ENCODE measurements at regions not wholly inside any gene's neighbourhood (a gene's known extent, or its start where the extent isn't known, plus 50 kb on each side); places are given as distances from the start of the nearest gene placed in this dataset.

DNA sequence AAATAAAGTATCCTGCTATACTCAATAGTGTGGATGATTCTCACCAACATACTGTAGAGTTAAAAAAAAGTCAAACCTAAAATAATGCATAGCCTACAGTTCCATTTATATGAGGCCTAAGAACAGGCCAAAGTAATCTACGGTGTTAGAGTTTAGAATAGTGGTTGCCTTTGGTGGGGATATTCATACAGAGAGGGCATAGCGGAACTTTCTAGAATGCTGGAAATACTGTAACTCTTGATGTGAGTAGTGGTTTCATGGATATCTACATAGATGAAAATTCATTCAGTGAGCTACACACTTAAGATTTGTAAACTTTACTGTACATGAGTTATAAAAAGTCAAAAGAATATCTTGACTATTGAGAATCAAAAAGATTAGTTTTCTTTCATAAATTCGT is 349.9 kb upstream of the NFE2L3 start:
- DNase-seq (ENCODE audit: insufficient read length): no peak
- FAIRE-seq: no peak
- no peak for TF ChIP-seq POLR2AphosphoS5 (IDR thresholded peaks at IDR 0.05; ENCODE audit: low read depth, low read length)
- no peak for TF ChIP-seq POLR2A (IDR thresholded peaks at IDR 0.05; ENCODE audit: low read depth, low read length)
- no peak for TF ChIP-seq TAF1 (IDR thresholded peaks at IDR 0.05; ENCODE audit: borderline replicate concordance, low read depth, low read length)

DNA sequence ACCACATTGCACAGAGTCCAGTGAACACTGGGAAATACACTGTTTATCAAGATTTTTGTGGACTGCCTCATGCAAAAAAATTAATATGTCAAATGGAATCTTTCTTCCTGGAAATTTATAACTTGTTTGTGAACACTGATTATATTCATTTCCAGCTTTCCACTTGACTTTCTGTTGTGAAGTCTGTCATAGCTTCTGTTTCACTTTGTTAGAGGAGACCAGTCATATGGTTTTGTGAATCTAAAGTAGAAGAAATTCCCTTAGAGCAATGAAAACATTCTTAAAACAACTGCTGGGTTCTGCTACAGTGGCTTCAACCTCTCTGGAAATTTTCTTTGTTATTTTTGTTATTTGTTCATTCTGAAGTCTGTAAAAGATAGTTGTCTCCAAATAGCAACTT is 349.5 kb upstream of the NFE2L3 start:
- no peak for FAIRE-seq
- TF ChIP-seq TAF1 (IDR thresholded peaks at IDR 0.05; ENCODE audit: borderline replicate concordance, low read depth, low read length) (no peak), POLR2A (IDR thresholded peaks at IDR 0.05; ENCODE audit: low read depth, low read length) (no peak), POLR2AphosphoS5 (IDR thresholded peaks at IDR 0.05; ENCODE audit: low read depth, low read length) (no peak)
- DNase-seq (ENCODE audit: insufficient read length): no peak

DNA sequence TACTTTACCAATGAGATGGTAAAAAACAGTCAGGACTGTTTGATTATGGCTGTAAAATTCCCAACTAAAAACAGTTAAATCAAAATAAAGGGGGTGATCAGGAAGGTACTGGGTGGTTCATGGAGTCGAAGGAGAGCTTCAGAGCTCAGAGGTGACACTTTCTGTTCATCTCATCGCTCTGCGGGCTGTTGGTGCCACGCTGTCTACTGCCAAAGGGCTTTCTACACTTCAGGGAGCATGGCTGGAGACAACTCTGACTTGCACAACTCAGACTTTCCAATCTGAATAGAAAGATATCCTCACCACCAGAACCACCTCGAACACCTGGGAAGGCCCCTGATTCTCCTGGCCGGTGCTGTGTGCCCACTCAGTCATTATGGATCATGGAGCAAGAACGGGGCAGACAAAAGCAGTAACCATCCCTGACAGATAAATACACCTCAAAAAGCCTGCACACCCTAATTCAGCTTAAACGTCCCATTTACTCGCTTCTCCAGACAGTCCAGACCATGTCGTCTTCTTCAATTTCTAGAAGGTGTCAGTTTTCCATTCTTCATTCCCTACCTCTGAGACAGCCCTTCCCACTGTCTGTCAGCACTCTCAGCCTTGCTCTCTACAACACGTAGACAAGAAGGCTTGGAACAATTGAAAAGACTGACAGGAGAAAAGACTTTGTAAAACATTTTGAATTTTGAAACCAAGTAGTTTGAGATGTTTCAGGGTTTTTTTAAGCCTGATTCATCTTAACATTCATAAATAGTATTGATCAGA is 348.7 kb upstream of the NFE2L3 start:
- DNase-seq (ENCODE audit: insufficient read length) (no peak), FAIRE-seq (peak; percentile 63)
- TF ChIP-seq TAF1 (IDR thresholded peaks at IDR 0.05; ENCODE audit: borderline replicate concordance, low read depth, low read length): no peak
- no peak for TF ChIP-seq POLR2A (IDR thresholded peaks at IDR 0.05; ENCODE audit: low read depth, low read length)
- no peak for TF ChIP-seq POLR2AphosphoS5 (IDR thresholded peaks at IDR 0.05; ENCODE audit: low read depth, low read length)

DNA sequence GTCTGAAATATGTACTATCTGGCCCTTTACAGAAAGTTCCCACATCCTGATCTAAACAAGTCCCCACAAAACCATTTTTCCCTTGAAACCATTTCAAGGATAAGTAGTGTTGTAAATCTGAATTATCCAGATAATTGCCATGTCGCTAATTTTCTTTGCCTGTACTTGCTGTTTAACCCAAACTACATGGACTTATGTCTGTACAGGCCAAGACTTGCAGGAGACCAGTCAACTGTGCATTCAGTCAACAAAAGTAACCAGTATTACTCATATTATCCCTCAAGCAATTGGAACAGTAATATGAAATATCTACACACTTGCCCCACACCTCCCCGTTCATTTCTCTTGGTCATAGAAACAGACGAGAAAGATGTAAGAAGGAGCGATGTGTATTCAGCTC is 347.8 kb upstream of the NFE2L3 start:
- no peak for TF ChIP-seq TAF1 (IDR thresholded peaks at IDR 0.05; ENCODE audit: borderline replicate concordance, low read depth, low read length)
- no peak for TF ChIP-seq POLR2A (IDR thresholded peaks at IDR 0.05; ENCODE audit: low read depth, low read length)
- no peak for TF ChIP-seq POLR2AphosphoS5 (IDR thresholded peaks at IDR 0.05; ENCODE audit: low read depth, low read length)
- DNase-seq (ENCODE audit: insufficient read length) (no peak), FAIRE-seq (peak; percentile 40)

DNA sequence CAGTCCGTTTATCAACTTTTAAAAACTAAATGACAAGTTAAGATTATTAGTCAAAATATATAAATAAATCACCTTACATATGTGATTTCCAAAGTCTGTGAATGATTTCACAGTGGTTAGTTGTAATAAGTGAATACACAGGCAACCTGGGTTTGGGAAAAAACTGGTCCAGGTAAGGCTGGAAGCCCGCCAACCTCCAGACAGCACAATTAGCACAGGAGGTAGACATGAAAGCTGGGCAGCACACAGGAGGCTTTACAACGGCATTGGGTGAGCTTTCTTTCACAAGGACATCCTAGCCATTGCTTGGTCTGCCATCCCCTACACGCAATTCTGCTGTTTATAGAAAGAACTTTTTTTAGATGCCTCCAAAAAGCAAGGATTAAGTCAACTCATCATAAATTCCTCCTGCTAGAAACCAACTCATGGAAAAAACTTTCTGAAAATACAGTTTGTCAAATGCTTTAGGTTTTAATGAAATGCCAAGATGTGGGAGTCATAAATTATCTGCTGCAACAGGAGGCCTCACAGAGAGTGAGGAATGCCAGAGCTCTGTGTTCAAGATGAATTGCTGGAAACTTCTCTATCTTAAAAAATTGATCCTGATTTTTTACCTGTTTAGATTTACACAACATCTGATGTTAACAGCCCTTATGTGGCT is 346.8 kb upstream of the NFE2L3 start:
- TF ChIP-seq TAF1 (IDR thresholded peaks at IDR 0.05; ENCODE audit: borderline replicate concordance, low read depth, low read length): no peak
- no peak for FAIRE-seq
- no peak for DNase-seq (ENCODE audit: insufficient read length)

DNA sequence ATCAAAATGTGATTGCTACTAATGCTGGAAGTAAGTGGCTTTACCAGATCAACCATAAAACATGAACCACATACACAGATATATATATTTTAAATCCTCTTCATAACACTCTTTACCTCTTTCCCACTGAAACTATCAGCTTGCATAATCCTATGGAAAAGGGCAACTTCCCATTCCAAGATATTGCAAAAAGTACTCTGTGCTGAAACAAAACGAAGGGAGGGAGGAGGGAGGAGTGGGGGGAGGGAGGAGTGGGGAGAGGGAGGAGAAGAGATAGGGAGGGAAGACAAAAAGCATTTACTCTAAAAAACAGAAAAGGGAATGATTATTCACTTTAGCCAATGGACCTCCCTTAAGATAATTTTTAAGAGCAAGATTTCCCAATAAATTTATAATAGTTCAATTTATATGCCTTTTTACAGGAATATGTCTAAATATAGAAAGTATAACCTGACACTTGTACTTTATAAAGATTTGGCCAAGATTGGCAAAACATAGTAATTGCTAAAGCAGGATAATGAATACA is 344.8 kb upstream of the NFE2L3 start:
- TF ChIP-seq TAF1 (IDR thresholded peaks at IDR 0.05; ENCODE audit: borderline replicate concordance, low read depth, low read length): no peak
- DNase-seq (ENCODE audit: insufficient read length) (no peak), FAIRE-seq (no peak)

DNA sequence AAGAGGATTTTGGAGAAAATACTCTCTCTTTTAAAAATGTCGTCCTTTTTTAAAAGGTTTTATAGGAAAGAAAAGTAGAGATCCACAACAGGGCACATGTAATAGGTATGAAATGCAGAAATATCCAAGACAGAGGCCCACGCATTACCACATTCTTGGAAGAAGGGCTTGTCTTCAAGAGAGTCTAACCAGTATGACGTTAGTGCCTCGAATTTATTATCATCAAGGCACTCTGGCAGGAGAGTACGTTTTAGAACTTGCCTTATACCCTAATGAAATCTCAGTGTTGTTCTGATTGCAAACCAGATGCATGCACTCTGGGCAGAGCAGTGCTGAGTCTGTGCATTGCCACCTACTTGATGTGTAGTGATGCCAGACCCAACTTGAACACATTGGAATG is 342.6 kb upstream of the NFE2L3 start:
- FAIRE-seq: no peak

DNA sequence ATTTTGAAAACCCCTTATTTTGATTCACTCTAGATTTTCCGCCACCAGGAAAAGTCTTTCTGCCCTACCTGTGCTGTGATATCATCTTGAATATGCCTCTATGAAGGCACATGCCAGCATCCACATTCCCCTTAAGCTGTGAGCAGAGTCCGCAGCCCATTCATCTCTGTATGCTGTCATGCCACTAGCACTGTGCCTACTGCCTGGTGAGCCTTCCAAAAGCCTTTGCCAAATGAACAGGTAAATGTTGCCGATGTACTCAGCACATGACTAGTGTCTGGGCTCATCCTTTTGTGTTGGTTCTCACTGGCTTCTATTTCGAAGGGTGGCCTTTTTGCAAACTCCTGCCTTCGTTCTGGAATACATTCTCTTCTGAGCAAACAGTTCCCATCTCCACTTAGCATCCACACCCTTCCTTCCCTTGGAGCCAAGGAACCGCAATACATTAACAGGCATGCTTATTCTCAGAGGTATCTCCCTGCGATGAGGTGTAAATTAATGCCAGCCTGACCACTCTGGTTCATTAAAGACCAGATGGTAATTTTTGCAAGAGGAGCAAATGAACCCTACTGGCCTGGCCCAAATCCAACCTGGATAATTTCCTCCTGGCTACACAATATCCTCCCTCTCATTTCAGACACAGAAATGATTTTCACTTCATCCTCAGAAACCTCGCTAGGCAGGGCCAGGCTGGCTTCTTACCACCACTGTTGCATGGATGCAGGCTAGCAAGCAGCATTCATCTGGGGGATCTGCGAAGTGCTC is 339.7 kb upstream of the NFE2L3 start:
- FAIRE-seq: no peak
- TF ChIP-seq POLR2A (IDR thresholded peaks at IDR 0.05; ENCODE audit: low read depth, low read length) (no peak), POLR2AphosphoS5 (IDR thresholded peaks at IDR 0.05; ENCODE audit: low read depth, low read length) (no peak), TAF1 (IDR thresholded peaks at IDR 0.05; ENCODE audit: borderline replicate concordance, low read depth, low read length) (no peak)

More for the DNA sequence above, 342.6 kb upstream of the NFE2L3 start:
- DNase-seq (ENCODE audit: insufficient read length): no peak
- TF ChIP-seq POLR2AphosphoS5 (IDR thresholded peaks at IDR 0.05; ENCODE audit: low read depth, low read length) (no peak), POLR2A (IDR thresholded peaks at IDR 0.05; ENCODE audit: low read depth, low read length) (no peak), TAF1 (IDR thresholded peaks at IDR 0.05; ENCODE audit: borderline replicate concordance, low read depth, low read length) (no peak)

DNA sequence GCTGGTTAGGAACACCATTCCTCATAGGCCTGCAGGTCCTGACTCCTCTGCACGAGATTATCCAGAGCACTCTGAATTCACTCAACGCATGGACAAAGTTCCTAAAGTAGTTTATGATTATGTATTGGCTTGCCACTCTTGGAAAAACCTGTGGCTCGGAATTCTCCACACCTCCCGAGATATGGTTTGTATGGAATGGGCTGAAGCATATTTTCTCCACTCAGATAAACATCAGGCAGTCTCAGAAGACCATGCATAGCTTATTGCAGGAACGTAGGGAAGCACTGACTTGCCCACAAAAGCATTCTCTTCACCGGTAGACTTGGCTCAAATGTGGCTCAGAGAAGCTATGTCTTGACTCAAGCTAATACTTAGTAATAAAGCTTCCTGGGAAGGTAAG is 338.6 kb upstream of the NFE2L3 start:
- no peak for TF ChIP-seq TAF1 (IDR thresholded peaks at IDR 0.05; ENCODE audit: borderline replicate concordance, low read depth, low read length)
- TF ChIP-seq POLR2A (IDR thresholded peaks at IDR 0.05; ENCODE audit: low read depth, low read length): no peak
- no peak for TF ChIP-seq POLR2AphosphoS5 (IDR thresholded peaks at IDR 0.05; ENCODE audit: low read depth, low read length)
- FAIRE-seq: no peak

More for the DNA sequence above, 339.7 kb upstream of the NFE2L3 start:
- DNase-seq (ENCODE audit: insufficient read length): no peak

DNA sequence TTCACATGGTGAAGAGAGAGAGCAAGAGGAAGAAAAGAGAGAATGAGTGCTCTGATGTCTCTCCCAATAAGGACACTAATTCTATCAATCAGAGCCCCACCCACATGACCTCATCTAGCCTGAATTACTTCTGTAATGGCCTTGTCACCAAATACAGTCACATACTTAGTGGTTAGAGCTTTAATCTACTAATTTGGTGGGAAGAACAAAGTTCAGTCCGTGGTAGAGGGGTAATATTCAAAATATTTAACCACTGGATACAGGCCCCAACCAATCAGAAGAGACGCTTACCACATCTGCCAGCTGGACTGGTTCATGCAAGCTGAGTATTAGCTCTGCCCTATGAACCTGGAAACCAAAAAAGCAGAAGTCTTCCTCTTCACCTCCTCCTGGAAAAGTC is 336.3 kb upstream of the NFE2L3 start:
- TF ChIP-seq TAF1 (IDR thresholded peaks at IDR 0.05; ENCODE audit: borderline replicate concordance, low read depth, low read length): no peak
- FAIRE-seq (no peak), DNase-seq (ENCODE audit: insufficient read length) (no peak)

More for the DNA sequence above, 338.6 kb upstream of the NFE2L3 start:
- DNase-seq (ENCODE audit: insufficient read length): no peak

DNA sequence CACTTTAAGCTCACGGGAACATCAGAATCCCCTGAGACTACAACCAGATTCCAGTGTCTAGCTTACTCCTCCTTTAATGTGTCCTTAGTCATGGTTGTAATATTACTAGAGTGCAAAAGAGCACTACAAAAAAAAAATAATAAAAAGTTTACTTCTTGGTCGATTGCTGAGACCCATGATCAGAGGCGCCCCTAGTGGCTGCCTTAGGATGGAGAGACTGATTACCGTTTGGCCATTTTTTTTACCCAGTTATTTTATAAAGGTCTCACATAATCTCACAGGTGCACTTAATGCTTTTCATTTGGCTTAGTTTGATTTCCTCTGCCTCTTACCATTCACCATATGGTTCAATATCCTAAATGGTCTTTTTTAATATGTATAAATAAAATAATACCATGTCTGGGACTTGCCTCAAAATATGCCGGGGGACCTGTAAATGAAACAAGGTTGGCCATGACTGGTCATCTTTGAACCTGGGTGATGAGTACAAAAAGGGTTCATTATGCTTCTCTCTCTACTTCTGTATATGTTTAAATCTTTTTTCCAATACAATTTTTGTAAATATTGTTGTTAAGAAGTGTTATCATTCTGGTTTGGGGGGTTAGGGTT is 331.5 kb upstream of the NFE2L3 start:
- no peak for FAIRE-seq
- DNase-seq (ENCODE audit: insufficient read length): no peak
- TF ChIP-seq POLR2A (IDR thresholded peaks at IDR 0.05; ENCODE audit: low read depth, low read length) (no peak), TAF1 (IDR thresholded peaks at IDR 0.05; ENCODE audit: borderline replicate concordance, low read depth, low read length) (no peak), POLR2AphosphoS5 (IDR thresholded peaks at IDR 0.05; ENCODE audit: low read depth, low read length) (no peak)
